ENCODE measurements at regions not wholly inside any gene's neighbourhood (a gene's known extent, or its start where the extent isn't known, plus 50 kb on each side); places are given as distances from the start of the nearest gene placed in this dataset.

GRCh38 chr16:59305850-59306249 lies 571.7 kb upstream of the GOT2 start:
- 79 to 83% methylated on average over 4 of the region's 4 CpGs for WGBS, 2 donors
- no peak overlapping the region for H3K4me3 ChIP-seq (ENCODE audit: low read depth, poor library complexity, severe bottlenecking)
- TF ChIP-seq CTCF (IDR thresholded peaks at IDR 0.05) (no peak), POLR2A (IDR thresholded peaks at IDR 0.05) (no peak)
- no peak for DNase-seq (ENCODE audit: low spot score in 2 of 2)
- intact Hi-C loops (cut with DNase I; ENCODE audit: low total_unique reads), result no loop called here

GRCh38 chr16:59296888-59297287 lies 562.8 kb upstream of the GOT2 start:
- H3K4me3 ChIP-seq (ENCODE audit: low read depth, poor library complexity, severe bottlenecking), result no peak overlapping the region
- intact Hi-C loops (cut with DNase I; ENCODE audit: low total_unique reads), result no loop called here
- DNase-seq (ENCODE audit: low spot score in 2 of 2), result no peak
- no peak for TF ChIP-seq POLR2A (IDR thresholded peaks at IDR 0.05)
- no peak for TF ChIP-seq CTCF (IDR thresholded peaks at IDR 0.05)
- 73 to 75% methylated on average over 5 of the region's 5 CpGs for WGBS, 2 donors

GRCh38 chr16:59295993-59296736 lies 562.0 kb upstream of the GOT2 start:
- no peak for DNase-seq (ENCODE audit: low spot score in 2 of 2)
- 30 to 31% methylated on average over 5 of the region's 5 CpGs for WGBS, 2 donors
- TF ChIP-seq CTCF (IDR thresholded peaks at IDR 0.05) (no peak), POLR2A (IDR thresholded peaks at IDR 0.05) (no peak)
- intact Hi-C loops (cut with DNase I; ENCODE audit: low total_unique reads), result no loop called here
- H3K4me3 ChIP-seq (ENCODE audit: low read depth, poor library complexity, severe bottlenecking), result no peak overlapping the region

- intact Hi-C loops (cut with DNase I; ENCODE audit: low total_unique reads), result no loop called here
- no peak for TF ChIP-seq CTCF (IDR thresholded peaks at IDR 0.05)
- no peak for TF ChIP-seq POLR2A (IDR thresholded peaks at IDR 0.05)
- no peak for DNase-seq (ENCODE audit: low spot score in 2 of 2)
- H3K4me3 ChIP-seq (ENCODE audit: low read depth, poor library complexity, severe bottlenecking), result no peak overlapping the region
Measured at GRCh38 chr16:59295474-59295873, 561.4 kb upstream of the GOT2 start.

GRCh38 chr16:59290718-59291117 lies 556.6 kb upstream of the GOT2 start:
- no peak for DNase-seq (ENCODE audit: low spot score in 2 of 2)
- no peak for TF ChIP-seq CTCF (IDR thresholded peaks at IDR 0.05)
- intact Hi-C loops (cut with DNase I; ENCODE audit: low total_unique reads), result no loop called here
- 85 to 87% methylated on average over 3 of the region's 3 CpGs for WGBS, 2 donors
- no peak overlapping the region for H3K4me3 ChIP-seq (ENCODE audit: low read depth, poor library complexity, severe bottlenecking)

- 68% methylated on average over 3 of the region's 3 CpGs for WGBS, 2 donors
- no peak overlapping the region for H3K4me3 ChIP-seq (ENCODE audit: low read depth, poor library complexity, severe bottlenecking)
- intact Hi-C loops (cut with DNase I; ENCODE audit: low total_unique reads), result no loop called here
- TF ChIP-seq POLR2A (IDR thresholded peaks at IDR 0.05) (no peak), CTCF (IDR thresholded peaks at IDR 0.05) (no peak)
- no peak for DNase-seq (ENCODE audit: low spot score in 2 of 2)
Measured at GRCh38 chr16:59289151-59289550, 555.0 kb upstream of the GOT2 start.

All from lower leg skin (tissue), 4 donors.